Caco-2 (cell line): ENCODE measurements at regions not wholly inside any gene's neighbourhood (a gene's known extent, or its start where the extent isn't known, plus 50 kb on each side); places are given as distances from the start of the nearest gene placed in this dataset.
A peak's percentile ranks its signal among the peaks of the same experiment; 100 is the strongest.

Experiments used
- BruUV-seq: library from RNA; stranded (reverse); fragments of 400-500 nt; replicated peaks from 2 replicates; lab custom pipeline; 2021; lab: Mats Ljungman, UMichigan
- CTCF ChIA-PET: fragments of 300-600 bp; sonication (Branson Sonifier 250); formaldehyde crosslinking; loops from one replicate; lab custom pipeline; 2022; ENCODE audit warnings: antibody characterized with exemption; lab: Charles Lee
- POLR2A ChIA-PET: fragments of 300-600 bp; sonication (Branson Sonifier 250); formaldehyde crosslinking; loops from one replicate; lab custom pipeline; 2022; ENCODE audit warnings: antibody characterized with exemption; lab: Charles Lee
- DNase-seq, 2 experiments: peaks; one replicate each; pipeline versions ENCODE4 v3.0.0 to v3.0.0-alpha.2; 2020 to 2022
- H3K27me3 ChIP-seq: replicated peaks from 2 replicates; pipeline ENCODE4 v1.6.0; 2011; ENCODE audit warnings: low read length; ENCODE audit not compliant: control insufficient read depth, insufficient read depth
- H3K36me3 ChIP-seq: 2 replicates; pipeline ENCODE4 v1.5.1; 2011; ENCODE audit warnings: low read length; ENCODE audit not compliant: control insufficient read depth, insufficient read depth
- H3K4me1 ChIP-seq: fragments of 250-450 bp; sonication (Bioruptor Pico); 2 replicates; pipeline ENCODE4 v1.5.1; 2020; ENCODE audit warnings: mild to moderate bottlenecking
- H3K4me3 ChIP-seq: 2 replicates; pipeline ENCODE4 v1.5.1; 2011; ENCODE audit warnings: low read depth, mild to moderate bottlenecking, control low read depth, low read length
- H3K9me3 ChIP-seq: fragments of 250-450 bp; sonication (Bioruptor Pico); 2 replicates; pipeline ENCODE4 v1.5.1; 2020; ENCODE audit warnings: mild to moderate bottlenecking, moderate library complexity
- H3K27ac Mint-ChIP-seq: one replicate; pipeline ENCODE4 v1.8.0; 2022; ENCODE audit warnings: mixed read lengths; ENCODE audit not compliant: unreplicated experiment
- H3K27me3 Mint-ChIP-seq: one replicate; pipeline ENCODE4 v1.8.0; 2022; ENCODE audit warnings: mixed read lengths; ENCODE audit not compliant: insufficient read depth, unreplicated experiment
- H3K36me3 Mint-ChIP-seq: one replicate; pipeline ENCODE4 v1.8.0; 2022; ENCODE audit warnings: mild to moderate bottlenecking, mixed read lengths; ENCODE audit not compliant: insufficient read depth, unreplicated experiment
- H3K4me1 Mint-ChIP-seq: one replicate; pipeline ENCODE4 v1.8.0; 2022; ENCODE audit warnings: low read depth, mixed read lengths; ENCODE audit not compliant: unreplicated experiment
- H3K4me3 Mint-ChIP-seq: one replicate; pipeline ENCODE4 v1.8.0; 2022; ENCODE audit warnings: mild to moderate bottlenecking, moderate library complexity, mixed read lengths; ENCODE audit not compliant: unreplicated experiment
- H3K9me3 Mint-ChIP-seq: one replicate; pipeline ENCODE4 v1.8.0; 2022; ENCODE audit warnings: mixed read lengths; ENCODE audit not compliant: unreplicated experiment
- intact Hi-C: fragments of 100-400 bp; cut with micrococcal nuclease; formaldehyde crosslinking; loops from one replicate; pipeline ENCODE4 v1.10.0; 2022; ENCODE audit not compliant: unreplicated experiment
- TF ChIP-seq, protein P1 (sequence below), 2 experiments: fragments of 200-600 bp in 1 of 2; IDR thresholded peaks; 1 replicate in 1 of 2; 2 replicates in 1 of 2; pipeline versions ENCODE4 v1.5.1 to v1.8.0; 2011 to 2022; ENCODE audit warnings: antibody characterized with exemption in 1 of 2, control low read depth in 1 of 2, inconsistent platforms in 1 of 2, low read depth in 1 of 2, low read length in 1 of 2, mild to moderate bottlenecking in 1 of 2, moderate library complexity in 1 of 2; ENCODE audit not compliant: insufficient read depth in 1 of 2, severe bottlenecking in 1 of 2, unreplicated experiment in 1 of 2

DNA sequence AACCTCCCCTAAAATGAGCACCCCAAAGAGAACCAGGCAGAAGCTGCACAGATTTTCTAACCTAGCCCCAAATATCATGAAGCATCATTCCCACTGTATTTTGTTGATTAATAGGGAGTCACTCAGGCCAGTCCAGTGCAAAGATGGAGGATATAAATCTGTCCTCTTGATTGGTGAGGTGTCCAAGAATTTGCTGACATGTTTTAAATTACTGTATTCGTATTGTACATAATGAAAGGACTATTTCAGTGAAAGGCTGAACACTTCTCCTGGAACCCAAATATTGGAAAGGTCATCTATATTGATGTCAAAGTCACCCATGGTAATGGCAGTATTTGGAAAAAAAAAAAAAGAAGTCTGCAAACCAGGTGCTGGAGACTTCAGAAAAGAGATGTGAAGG is 477.5 kb downstream of the RMST start:
- Histone ChIP-seq H3K27me3 (no peaks in the 10 kb centered on the region), H3K4me3 (no peak overlapping the region), H3K4me1 (peaks cover 29% of the 10 kb centered on the region), H3K9me3 (peaks cover 2% of the 10 kb centered on the region; the same call in 1 of the 2 replicates), H3K36me3 (no peaks in the 10 kb centered on the region)
- TF ChIP-seq, protein P1, sequence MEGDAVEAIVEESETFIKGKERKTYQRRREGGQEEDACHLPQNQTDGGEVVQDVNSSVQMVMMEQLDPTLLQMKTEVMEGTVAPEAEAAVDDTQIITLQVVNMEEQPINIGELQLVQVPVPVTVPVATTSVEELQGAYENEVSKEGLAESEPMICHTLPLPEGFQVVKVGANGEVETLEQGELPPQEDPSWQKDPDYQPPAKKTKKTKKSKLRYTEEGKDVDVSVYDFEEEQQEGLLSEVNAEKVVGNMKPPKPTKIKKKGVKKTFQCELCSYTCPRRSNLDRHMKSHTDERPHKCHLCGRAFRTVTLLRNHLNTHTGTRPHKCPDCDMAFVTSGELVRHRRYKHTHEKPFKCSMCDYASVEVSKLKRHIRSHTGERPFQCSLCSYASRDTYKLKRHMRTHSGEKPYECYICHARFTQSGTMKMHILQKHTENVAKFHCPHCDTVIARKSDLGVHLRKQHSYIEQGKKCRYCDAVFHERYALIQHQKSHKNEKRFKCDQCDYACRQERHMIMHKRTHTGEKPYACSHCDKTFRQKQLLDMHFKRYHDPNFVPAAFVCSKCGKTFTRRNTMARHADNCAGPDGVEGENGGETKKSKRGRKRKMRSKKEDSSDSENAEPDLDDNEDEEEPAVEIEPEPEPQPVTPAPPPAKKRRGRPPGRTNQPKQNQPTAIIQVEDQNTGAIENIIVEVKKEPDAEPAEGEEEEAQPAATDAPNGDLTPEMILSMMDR (IDR thresholded peaks at IDR 0.05; ENCODE audit: insufficient read depth in 1 of 2, low read depth in 1 of 2, low read length in 1 of 2, severe bottlenecking in 1 of 2, unreplicated experiment in 1 of 2): no peak
- Mint-ChIP-seq H3K27ac (peak overlapping the region; percentile 18), H3K36me3 (peaks cover 10% of the 10 kb centered on the region), H3K4me3 (peak overlapping the region; percentile 3), H3K9me3 (peaks cover 20% of the 10 kb centered on the region), H3K27me3 (no peaks in the 10 kb centered on the region), H3K4me1 (peaks cover 46% of the 10 kb centered on the region)
- DNase-seq: no peak
- BruUV-seq: no TSS peak
- intact Hi-C loops: no loop called here
- ChIA-PET POLR2A (interaction anchor here (0.6 kb wide), 1 partner anchor 690 kb away, joined by 4 read pairs; no protein-coding TSS in a partner anchor), CTCF (no interaction called here)

DNA sequence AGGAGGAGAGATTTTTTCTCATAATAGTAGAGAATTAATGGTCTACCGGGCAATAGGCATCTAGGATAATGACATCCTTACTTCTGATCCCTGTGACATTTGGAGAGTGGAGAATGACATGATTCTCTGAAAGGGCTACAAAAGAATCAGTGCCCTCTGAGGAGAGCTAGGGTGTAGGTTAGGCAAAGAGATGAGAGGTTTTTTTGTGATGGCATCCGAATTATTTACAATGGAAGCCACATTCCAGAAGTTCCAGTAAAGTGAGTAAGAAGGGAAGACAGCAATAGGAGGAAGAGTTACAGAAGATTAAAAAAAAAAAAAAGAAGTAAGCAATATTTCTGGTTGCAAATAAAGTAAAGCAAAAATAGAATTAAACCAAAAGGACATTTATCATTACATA is 478.0 kb downstream of the RMST start:
- Mint-ChIP-seq H3K27me3 (no peaks in the 10 kb centered on the region), H3K9me3 (peaks cover 16% of the 10 kb centered on the region), H3K4me1 (peaks cover 43% of the 10 kb centered on the region), H3K36me3 (peaks cover 10% of the 10 kb centered on the region), H3K4me3 (peak overlapping the region; percentile 3), H3K27ac (peak overlapping the region; percentile 18)
- Histone ChIP-seq H3K4me3 (no peak overlapping the region), H3K4me1 (peaks cover 27% of the 10 kb centered on the region), H3K27me3 (no peaks in the 10 kb centered on the region), H3K9me3 (peaks cover 2% of the 10 kb centered on the region; the same call in 1 of the 2 replicates), H3K36me3 (no peaks in the 10 kb centered on the region)
- POLR2A ChIA-PET: interaction anchor here (0.6 kb wide), 2 partner anchors 36 to 690 kb away, joined by 4 read pairs; no protein-coding TSS in a partner anchor
- BruUV-seq: no TSS peak
- CTCF ChIA-PET: no interaction called here
- no peak for DNase-seq
- TF ChIP-seq, protein P1 (IDR thresholded peaks at IDR 0.05; ENCODE audit: insufficient read depth in 1 of 2, low read depth in 1 of 2, low read length in 1 of 2, severe bottlenecking in 1 of 2, unreplicated experiment in 1 of 2): no peak
- intact Hi-C loops: no loop called here

DNA sequence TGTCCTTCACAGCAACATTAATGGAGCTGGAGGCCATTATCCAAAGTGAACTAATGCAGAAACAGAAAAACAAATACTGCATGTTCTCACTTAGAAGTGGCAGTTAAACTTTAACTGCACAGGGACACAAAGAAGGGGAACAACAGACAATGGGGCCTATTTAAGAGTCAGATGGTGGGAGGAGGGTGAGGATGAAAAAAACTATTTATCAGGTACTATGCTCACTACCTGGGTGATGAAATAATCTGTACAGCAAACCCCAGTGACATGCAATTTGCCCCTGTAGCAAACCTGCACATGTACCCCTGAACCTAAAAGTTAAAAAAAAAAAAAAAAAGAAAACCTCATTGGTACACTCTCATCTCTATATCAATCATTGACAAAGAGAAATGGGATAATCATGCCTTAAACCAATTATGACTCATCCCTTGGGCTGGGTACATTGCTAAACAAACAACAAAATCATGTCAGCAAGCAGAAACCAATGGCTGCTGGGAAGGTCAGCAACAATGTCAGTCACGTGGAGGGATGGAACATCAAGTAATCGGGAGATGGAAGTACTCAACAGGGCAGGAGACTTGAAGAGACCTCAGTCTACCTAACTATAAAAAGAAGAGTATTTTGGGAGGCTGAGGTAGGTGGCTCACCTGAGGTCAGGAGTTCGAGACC is 479.2 kb downstream of the RMST start:
- H3K4me1 ChIP-seq: peaks cover 16% of the 10 kb centered on the region
- H3K9me3 ChIP-seq: peaks cover 5% of the 10 kb centered on the region
- BruUV-seq: no TSS peak
- intact Hi-C loops: loop anchor here (2.0 kb wide), 1 partner anchor 373 kb away; no protein-coding TSS in a partner anchor
- Mint-ChIP-seq H3K4me3 (peak overlapping the region; percentile 2), H3K4me1 (peaks cover 34% of the 10 kb centered on the region), H3K27me3 (no peaks in the 10 kb centered on the region), H3K36me3 (peaks cover 10% of the 10 kb centered on the region), H3K27ac (peak overlapping the region; percentile 50), H3K9me3 (peaks cover 15% of the 10 kb centered on the region)
- TF ChIP-seq, protein P1 (IDR thresholded peaks at IDR 0.05; ENCODE audit: insufficient read depth in 1 of 2, low read depth in 1 of 2, low read length in 1 of 2, severe bottlenecking in 1 of 2, unreplicated experiment in 1 of 2): no peak
- no peaks in the 10 kb centered on the region for H3K27me3 ChIP-seq
- no peaks in the 10 kb centered on the region for H3K36me3 ChIP-seq
- no peak for DNase-seq
- ChIA-PET POLR2A (no interaction called here), CTCF (no interaction called here)
- no peak overlapping the region for H3K4me3 ChIP-seq
